ENCODE measurements at regions not wholly inside any gene's neighbourhood (a gene's known extent, or its start where the extent isn't known, plus 50 kb on each side); places are given as distances from the start of the nearest gene placed in this dataset.

DNA sequence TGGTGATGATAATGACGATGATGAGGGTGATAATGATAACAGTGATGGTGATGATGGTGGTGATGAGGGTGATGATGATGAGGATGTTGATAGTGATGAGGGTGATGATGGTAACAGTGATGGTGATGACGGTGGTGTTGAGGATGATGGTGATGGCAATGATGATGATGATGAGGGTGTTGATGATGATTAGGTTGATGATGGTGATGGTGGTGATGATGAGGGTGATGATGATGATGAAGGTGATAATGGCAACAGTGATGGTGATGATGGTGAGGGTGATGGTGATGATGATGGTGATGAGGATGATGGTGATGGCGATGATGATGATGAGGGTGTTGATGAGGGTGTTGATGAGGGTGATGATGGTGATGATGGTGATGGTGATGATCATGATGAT, 93.8 kb upstream of the ZNF469 start:
- TF ChIP-seq ZNF121 (CRISPR knock-in tag; conservative IDR thresholded peaks at IDR 0.05), result no peak
- TF ChIP-seq, protein P1, sequence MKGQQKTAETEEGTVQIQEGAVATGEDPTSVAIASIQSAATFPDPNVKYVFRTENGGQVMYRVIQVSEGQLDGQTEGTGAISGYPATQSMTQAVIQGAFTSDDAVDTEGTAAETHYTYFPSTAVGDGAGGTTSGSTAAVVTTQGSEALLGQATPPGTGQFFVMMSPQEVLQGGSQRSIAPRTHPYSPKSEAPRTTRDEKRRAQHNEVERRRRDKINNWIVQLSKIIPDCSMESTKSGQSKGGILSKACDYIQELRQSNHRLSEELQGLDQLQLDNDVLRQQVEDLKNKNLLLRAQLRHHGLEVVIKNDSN (CRISPR knock-in tag; IDR thresholded peaks at IDR 0.05), result no peak
- TF ChIP-seq ZNF133 (CRISPR knock-in tag; IDR thresholded peaks at IDR 0.05), result no peak
- TF ChIP-seq, protein P2, sequence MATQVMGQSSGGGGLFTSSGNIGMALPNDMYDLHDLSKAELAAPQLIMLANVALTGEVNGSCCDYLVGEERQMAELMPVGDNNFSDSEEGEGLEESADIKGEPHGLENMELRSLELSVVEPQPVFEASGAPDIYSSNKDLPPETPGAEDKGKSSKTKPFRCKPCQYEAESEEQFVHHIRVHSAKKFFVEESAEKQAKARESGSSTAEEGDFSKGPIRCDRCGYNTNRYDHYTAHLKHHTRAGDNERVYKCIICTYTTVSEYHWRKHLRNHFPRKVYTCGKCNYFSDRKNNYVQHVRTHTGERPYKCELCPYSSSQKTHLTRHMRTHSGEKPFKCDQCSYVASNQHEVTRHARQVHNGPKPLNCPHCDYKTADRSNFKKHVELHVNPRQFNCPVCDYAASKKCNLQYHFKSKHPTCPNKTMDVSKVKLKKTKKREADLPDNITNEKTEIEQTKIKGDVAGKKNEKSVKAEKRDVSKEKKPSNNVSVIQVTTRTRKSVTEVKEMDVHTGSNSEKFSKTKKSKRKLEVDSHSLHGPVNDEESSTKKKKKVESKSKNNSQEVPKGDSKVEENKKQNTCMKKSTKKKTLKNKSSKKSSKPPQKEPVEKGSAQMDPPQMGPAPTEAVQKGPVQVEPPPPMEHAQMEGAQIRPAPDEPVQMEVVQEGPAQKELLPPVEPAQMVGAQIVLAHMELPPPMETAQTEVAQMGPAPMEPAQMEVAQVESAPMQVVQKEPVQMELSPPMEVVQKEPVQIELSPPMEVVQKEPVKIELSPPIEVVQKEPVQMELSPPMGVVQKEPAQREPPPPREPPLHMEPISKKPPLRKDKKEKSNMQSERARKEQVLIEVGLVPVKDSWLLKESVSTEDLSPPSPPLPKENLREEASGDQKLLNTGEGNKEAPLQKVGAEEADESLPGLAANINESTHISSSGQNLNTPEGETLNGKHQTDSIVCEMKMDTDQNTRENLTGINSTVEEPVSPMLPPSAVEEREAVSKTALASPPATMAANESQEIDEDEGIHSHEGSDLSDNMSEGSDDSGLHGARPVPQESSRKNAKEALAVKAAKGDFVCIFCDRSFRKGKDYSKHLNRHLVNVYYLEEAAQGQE (IDR thresholded peaks at IDR 0.05; ENCODE audit: borderline replicate concordance), result no peak
- TF ChIP-seq, protein P2 (CRISPR knock-in tag; IDR thresholded peaks at IDR 0.05; ENCODE audit: low read depth), result no peak
- TF ChIP-seq, protein P3, sequence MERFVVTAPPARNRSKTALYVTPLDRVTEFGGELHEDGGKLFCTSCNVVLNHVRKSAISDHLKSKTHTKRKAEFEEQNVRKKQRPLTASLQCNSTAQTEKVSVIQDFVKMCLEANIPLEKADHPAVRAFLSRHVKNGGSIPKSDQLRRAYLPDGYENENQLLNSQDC (CRISPR knock-in tag; IDR thresholded peaks at IDR 0.05), result no peak
- TF ChIP-seq, protein P4, sequence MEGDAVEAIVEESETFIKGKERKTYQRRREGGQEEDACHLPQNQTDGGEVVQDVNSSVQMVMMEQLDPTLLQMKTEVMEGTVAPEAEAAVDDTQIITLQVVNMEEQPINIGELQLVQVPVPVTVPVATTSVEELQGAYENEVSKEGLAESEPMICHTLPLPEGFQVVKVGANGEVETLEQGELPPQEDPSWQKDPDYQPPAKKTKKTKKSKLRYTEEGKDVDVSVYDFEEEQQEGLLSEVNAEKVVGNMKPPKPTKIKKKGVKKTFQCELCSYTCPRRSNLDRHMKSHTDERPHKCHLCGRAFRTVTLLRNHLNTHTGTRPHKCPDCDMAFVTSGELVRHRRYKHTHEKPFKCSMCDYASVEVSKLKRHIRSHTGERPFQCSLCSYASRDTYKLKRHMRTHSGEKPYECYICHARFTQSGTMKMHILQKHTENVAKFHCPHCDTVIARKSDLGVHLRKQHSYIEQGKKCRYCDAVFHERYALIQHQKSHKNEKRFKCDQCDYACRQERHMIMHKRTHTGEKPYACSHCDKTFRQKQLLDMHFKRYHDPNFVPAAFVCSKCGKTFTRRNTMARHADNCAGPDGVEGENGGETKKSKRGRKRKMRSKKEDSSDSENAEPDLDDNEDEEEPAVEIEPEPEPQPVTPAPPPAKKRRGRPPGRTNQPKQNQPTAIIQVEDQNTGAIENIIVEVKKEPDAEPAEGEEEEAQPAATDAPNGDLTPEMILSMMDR (IDR thresholded peaks at IDR 0.05 in 2 of 3, conservative IDR thresholded peaks at IDR 0.05 in 1 of 3; ENCODE audit: insufficient read depth in 2 of 3, low read depth in 1 of 3, low read length in 3 of 3), result no peak
- TF ChIP-seq CEBPB (tag; IDR thresholded peaks at IDR 0.05), result no peak
- TF ChIP-seq, protein P5, sequence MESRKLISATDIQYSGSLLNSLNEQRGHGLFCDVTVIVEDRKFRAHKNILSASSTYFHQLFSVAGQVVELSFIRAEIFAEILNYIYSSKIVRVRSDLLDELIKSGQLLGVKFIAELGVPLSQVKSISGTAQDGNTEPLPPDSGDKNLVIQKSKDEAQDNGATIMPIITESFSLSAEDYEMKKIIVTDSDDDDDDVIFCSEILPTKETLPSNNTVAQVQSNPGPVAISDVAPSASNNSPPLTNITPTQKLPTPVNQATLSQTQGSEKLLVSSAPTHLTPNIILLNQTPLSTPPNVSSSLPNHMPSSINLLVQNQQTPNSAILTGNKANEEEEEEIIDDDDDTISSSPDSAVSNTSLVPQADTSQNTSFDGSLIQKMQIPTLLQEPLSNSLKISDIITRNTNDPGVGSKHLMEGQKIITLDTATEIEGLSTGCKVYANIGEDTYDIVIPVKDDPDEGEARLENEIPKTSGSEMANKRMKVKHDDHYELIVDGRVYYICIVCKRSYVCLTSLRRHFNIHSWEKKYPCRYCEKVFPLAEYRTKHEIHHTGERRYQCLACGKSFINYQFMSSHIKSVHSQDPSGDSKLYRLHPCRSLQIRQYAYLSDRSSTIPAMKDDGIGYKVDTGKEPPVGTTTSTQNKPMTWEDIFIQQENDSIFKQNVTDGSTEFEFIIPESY (CRISPR knock-in tag; IDR thresholded peaks at IDR 0.05), result no peak
- no peak for TF ChIP-seq DACH1 (IDR thresholded peaks at IDR 0.05; ENCODE audit: partially characterized antibody)

Data from K562 (cell line).